A549 (cell line): ENCODE measurements at regions not wholly inside any gene's neighbourhood (a gene's known extent, or its start where the extent isn't known, plus 50 kb on each side); places are given as distances from the start of the nearest gene placed in this dataset.

ENCODE experiments used
- ATAC-seq, 2 experiments: fragments of 200-7000 bp in 1 of 2; fragments of >200 bp in 1 of 2; cut with Nextera tagmentation in 1 of 2; cut with Tn5 transposase in 1 of 2; 3 replicates each; pipeline versions ENCODE4 v1.8.0 to v1.9.1; 2018 to 2020; ENCODE audit warnings: mild to moderate bottlenecking in 1 of 2, moderate library complexity in 1 of 2
- CTCF ChIA-PET: fragments of 300-600 bp; sonication (Branson Sonifier 250); formaldehyde crosslinking; extraction: SDS; loops from one replicate; lab custom pipeline; 2021; ENCODE audit warnings: antibody characterized with exemption, inconsistent platforms; lab: Yijun Ruan, JAX
- POLR2A ChIA-PET: fragments of 350-600 bp; formaldehyde crosslinking; extraction: SDS; loops from one replicate; lab custom pipeline; 2021; ENCODE audit warnings: antibody characterized with exemption, inconsistent platforms; lab: Yijun Ruan, JAX
- DNase-seq, 2 experiments: peaks; one replicate each; pipeline versions ENCODE4 v3.0.0 to v3.0.0-alpha.2; 2011 to 2016; ENCODE audit warnings: low read depth in 1 of 2, low spot score in 1 of 2
- FAIRE-seq: peaks from 2 replicates; lab custom pipeline; 2011; peaks lifted over from hg19 to GRCh38; lab: Jason Lieb, UNC
- H3K27ac ChIP-seq, 2 experiments: fragments of >200 bp; sonication (Bioruptor Twin); formaldehyde crosslinking; 3 replicates each; pipeline ENCODE4 v1.5.1; 2016 to 2017
- H3K4me1 ChIP-seq: fragments of >200 bp; sonication (Bioruptor Twin); formaldehyde crosslinking; 3 replicates; pipeline ENCODE4 v1.6.1; 2016
- H3K4me2 ChIP-seq: fragments of >200 bp; sonication (Bioruptor Twin); formaldehyde crosslinking; 3 replicates; pipeline ENCODE4 v1.6.1; 2016
- H3K4me3 ChIP-seq: fragments of >200 bp; sonication (Bioruptor Twin); formaldehyde crosslinking; 3 replicates; pipeline ENCODE4 v1.5.1; 2016
- H3K9me3 ChIP-seq: fragments of >200 bp; sonication (Bioruptor Twin); formaldehyde crosslinking; 3 replicates; pipeline ENCODE4 v1.6.1; 2016
- ATOH8 ChIP-seq: fragments of 250-450 bp; sonication (Bioruptor Pico); IDR thresholded peaks from 2 replicates; pipeline ENCODE4 v1.5.0; 2020; ENCODE audit warnings: low read depth, mild to moderate bottlenecking, moderate library complexity
- BCL3 ChIP-seq: fragments of >200 bp; sonication (Bioruptor Twin); formaldehyde crosslinking; IDR thresholded peaks from 3 replicates; pipeline ENCODE4 v1.6.1; 2016
- CBX2 ChIP-seq: fragments of 200-600 bp; sonication (generic); IDR thresholded peaks from 2 replicates; pipeline ENCODE4 v1.6.1; 2016; ENCODE audit warnings: low read depth, mild to moderate bottlenecking, borderline replicate concordance
- CHD2 ChIP-seq: fragments of 150-350 bp; IDR thresholded peaks from 2 replicates; pipeline ENCODE4 v1.6.1; 2014; ENCODE audit warnings: low read length; ENCODE audit not compliant: partially characterized antibody
- CHD4 ChIP-seq: fragments of 200-600 bp; sonication (generic); IDR thresholded peaks from 2 replicates; pipeline ENCODE4 v1.6.1; 2016; ENCODE audit warnings: antibody characterized with exemption, mild to moderate bottlenecking, borderline replicate concordance
- E2F6 ChIP-seq: IDR thresholded peaks from 2 replicates; pipeline ENCODE4 v1.6.1; 2012; ENCODE audit warnings: low read depth, borderline replicate concordance
- EHF ChIP-seq: fragments of 250-450 bp; sonication (Bioruptor Pico); IDR thresholded peaks from 2 replicates; pipeline ENCODE4 v1.5.0; 2020; ENCODE audit warnings: mild to moderate bottlenecking
- FOSB ChIP-seq: fragments of 250-450 bp; sonication (Bioruptor Pico); IDR thresholded peaks from 2 replicates; pipeline ENCODE4 v1.5.0; 2020; ENCODE audit warnings: mild to moderate bottlenecking, moderate library complexity
- FOSL2 ChIP-seq, 2 experiments: fragments of 450-650 bp in 1 of 2; fragments of >200 bp in 1 of 2; sonication (Bioruptor Twin) in 1 of 2; formaldehyde crosslinking; IDR thresholded peaks; 2 replicates each; pipeline versions ENCODE4 v1.5.0 to v1.6.1; 2016 to 2020; ENCODE audit warnings: mild to moderate bottlenecking in 1 of 2, moderate library complexity in 1 of 2
- FOXS1 ChIP-seq: fragments of 250-450 bp; sonication (Bioruptor Pico); IDR thresholded peaks from 2 replicates; pipeline ENCODE4 v1.5.0; 2020; ENCODE audit warnings: mild to moderate bottlenecking, moderate library complexity
- GATA3 ChIP-seq: IDR thresholded peaks from 2 replicates; pipeline ENCODE4 v1.6.1; 2012; ENCODE audit warnings: borderline replicate concordance
- HES2 ChIP-seq: fragments of >200 bp; sonication (Bioruptor Twin); formaldehyde crosslinking; IDR thresholded peaks from 2 replicates; pipeline ENCODE4 v1.6.1; 2016
- HEYL ChIP-seq: fragments of 250-450 bp; sonication (Bioruptor Pico); IDR thresholded peaks from 2 replicates; pipeline ENCODE4 v1.8.0; 2021; ENCODE audit warnings: mild to moderate bottlenecking, moderate library complexity
- HMGXB4 ChIP-seq: fragments of 250-450 bp; sonication (Bioruptor Pico); IDR thresholded peaks from 2 replicates; pipeline ENCODE4 v1.5.0; 2021; ENCODE audit warnings: mild to moderate bottlenecking, moderate library complexity, borderline replicate concordance
- HOXB13 ChIP-seq: fragments of 250-450 bp; sonication (Bioruptor Pico); IDR thresholded peaks from 2 replicates; pipeline ENCODE4 v1.5.0; 2020; ENCODE audit warnings: low read depth, mild to moderate bottlenecking, moderate library complexity
- JUN ChIP-seq, 2 experiments: fragments of >200 bp; sonication (Bioruptor Twin); formaldehyde crosslinking; IDR thresholded peaks; 2 replicates in 1 of 2; 3 replicates in 1 of 2; pipeline ENCODE4 v1.6.1; 2016 to 2017
- KDM1A ChIP-seq: fragments of 200-600 bp; sonication (generic); IDR thresholded peaks from 2 replicates; pipeline ENCODE4 v1.6.1; 2016; ENCODE audit warnings: low read depth, mild to moderate bottlenecking
- MAZ ChIP-seq: fragments of 150-350 bp; IDR thresholded peaks from 2 replicates; pipeline ENCODE4 v1.6.1; 2014; ENCODE audit warnings: antibody characterized with exemption, low read depth, low read length, borderline replicate concordance
- POLR2A ChIP-seq: IDR thresholded peaks from 2 replicates; pipeline ENCODE4 v1.6.1; 2012; ENCODE audit warnings: mild to moderate bottlenecking, low read length
- RNF2 ChIP-seq: fragments of 200-600 bp; sonication (generic); IDR thresholded peaks from 2 replicates; pipeline ENCODE4 v1.6.1; 2016; ENCODE audit warnings: low read depth, mild to moderate bottlenecking, antibody characterized with exemption, moderate library complexity, borderline replicate concordance
- TP53 ChIP-seq: fragments of 250-450 bp; sonication (Bioruptor Pico); IDR thresholded peaks from 2 replicates; pipeline ENCODE4 v1.5.0; 2021; ENCODE audit warnings: mild to moderate bottlenecking, moderate library complexity
- USF2 ChIP-seq: fragments of 450-650 bp; IDR thresholded peaks from 2 replicates; pipeline ENCODE4 v1.6.1; 2014; ENCODE audit warnings: antibody characterized with exemption
- ZC3H11A ChIP-seq: fragments of 450-650 bp; IDR thresholded peaks from 2 replicates; pipeline ENCODE4 v1.6.1; 2014; ENCODE audit warnings: antibody characterized with exemption, mild to moderate bottlenecking
- WGBS: methylation state at CpG from one replicate; pipeline ENCODE4 v1.1.6; 2017; ENCODE audit errors: missing lambda C conversion rate; 5-methylcytosine and 5-hydroxymethylcytosine counted together

GRCh38 chr4:138086611-138087041 is 155.5 kb downstream of the SLC7A11 start:
- WGBS, result 48% methylated on average over 1 of the region's 1 CpG
- H3K4me3 ChIP-seq, result no peak overlapping the region

GRCh38 chr4:138085736-138086305 is 156.3 kb downstream of the SLC7A11 start:
- Histone ChIP-seq H3K4me1 (no peaks in the 10 kb centered on the region), H3K4me3 (no peak overlapping the region), H3K4me2 (no peak overlapping the region), H3K9me3 (no peaks in the 10 kb centered on the region), H3K27ac (no peak overlapping the region)
- WGBS, result 74% methylated on average over 5 of the region's 5 CpGs
- CTCF ChIA-PET, result interaction anchor here (6.4 kb wide), 1 partner anchor 50 kb away, joined by 113 read pairs; no protein-coding TSS in a partner anchor
- FAIRE-seq (no peak), ATAC-seq (no peak), DNase-seq (no peak)
- POLR2A ChIA-PET, result no interaction called here
- no peak for TF ChIP-seq ZC3H11A
- no peak for TF ChIP-seq CHD4
- no peak for TF ChIP-seq ATOH8 (CRISPR knock-in tag)
- TF ChIP-seq E2F6, result no peak
- no peak for TF ChIP-seq HOXB13
- no peak for TF ChIP-seq USF2
- no peak for TF ChIP-seq BCL3

More at GRCh38 chr4:138086611-138087041, 155.5 kb downstream of the SLC7A11 start:
- Histone ChIP-seq H3K4me2 (no peak overlapping the region), H3K4me1 (no peaks in the 10 kb centered on the region), H3K27ac (no peak overlapping the region)
- ATAC-seq (no peak), DNase-seq (no peak)
- ChIA-PET CTCF (interaction anchor here (6.4 kb wide), 1 partner anchor 50 kb away, joined by 113 read pairs; no protein-coding TSS in a partner anchor), POLR2A (no interaction called here)
- TF ChIP-seq FOXS1 (CRISPR knock-in tag), result no peak
- TF ChIP-seq, all 56 proteins: peak for 0
- no peaks in the 10 kb centered on the region for H3K9me3 ChIP-seq
- FAIRE-seq, result no peak

GRCh38 chr4:138078751-138079520 is 163.2 kb downstream of the SLC7A11 start:
- H3K27ac ChIP-seq, result no peak overlapping the region
- H3K4me1 ChIP-seq, result no peaks in the 10 kb centered on the region
- ATAC-seq (no peak), FAIRE-seq (no peak), DNase-seq (no peak)
- H3K9me3 ChIP-seq, result no peaks in the 10 kb centered on the region
- WGBS, result 53% methylated on average over 4 of the region's 4 CpGs
- no peak overlapping the region for H3K4me2 ChIP-seq
- TF ChIP-seq GATA3, result no peak
- no peak for TF ChIP-seq FOSL2 (IDR thresholded peaks at IDR 0.05)
- no peak for TF ChIP-seq FOSL2 (CRISPR knock-in tag; IDR thresholded peaks at IDR 0.05)
- TF ChIP-seq HEYL (CRISPR knock-in tag), result no peak
- TF ChIP-seq KDM1A, result no peak
- no peak for TF ChIP-seq RNF2
- no peak for TF ChIP-seq USF2
- TF ChIP-seq CHD2, result no peak
- TF ChIP-seq E2F6, result no peak
- TF ChIP-seq TP53, result no peak
- TF ChIP-seq HOXB13, result no peak
- no peak for TF ChIP-seq MAZ
- no peak for TF ChIP-seq CBX2
- no peak for TF ChIP-seq HES2
- TF ChIP-seq EHF (CRISPR knock-in tag), result no peak
- TF ChIP-seq HMGXB4 (CRISPR knock-in tag), result no peak
- no peak for TF ChIP-seq JUN (IDR thresholded peaks at IDR 0.05)
- no peak for TF ChIP-seq FOSB (CRISPR knock-in tag)
- no peak for TF ChIP-seq POLR2A
- ChIA-PET POLR2A (no interaction called here), CTCF (interaction anchor here (3.8 kb wide), 1 partner anchor 11 kb away, joined by 16 read pairs; no protein-coding TSS in a partner anchor)
- no peak overlapping the region for H3K4me3 ChIP-seq
